ENCODE measurements at regions not wholly inside any gene's neighbourhood (a gene's known extent, or its start where the extent isn't known, plus 50 kb on each side); places are given as distances from the start of the nearest gene placed in this dataset.

GRCh38 chr1:86218859-86219258 lies 62.3 kb upstream of the COL24A1 start:
- no peak overlapping the region for H3K4me3 ChIP-seq (ENCODE audit: low read length)

GRCh38 chr1:86214605-86215004 lies 58.0 kb upstream of the COL24A1 start:
- TF ChIP-seq CTCF (IDR thresholded peaks at IDR 0.05; ENCODE audit: insufficient read depth, low read depth, low read length, missing control alignments): no peak
- H3K4me3 ChIP-seq (ENCODE audit: low read length): no peak overlapping the region
- no peak for DNase-seq (ENCODE audit: low read depth)

More at GRCh38 chr1:86218859-86219258, 62.3 kb upstream of the COL24A1 start:
- no peak for DNase-seq (ENCODE audit: low read depth)
- TF ChIP-seq CTCF (IDR thresholded peaks at IDR 0.05; ENCODE audit: insufficient read depth, low read depth, low read length, missing control alignments): no peak

- TF ChIP-seq CTCF (IDR thresholded peaks at IDR 0.05; ENCODE audit: insufficient read depth, low read depth, low read length, missing control alignments): no peak
- no peak overlapping the region for H3K4me3 ChIP-seq (ENCODE audit: low read length)
- no peak for DNase-seq (ENCODE audit: low read depth)
Observed at GRCh38 chr1:86209346-86209745, 52.8 kb upstream of the COL24A1 start.

GRCh38 chr1:86207323-86207722 lies 50.8 kb upstream of the COL24A1 start:
- no peak overlapping the region for H3K4me3 ChIP-seq (ENCODE audit: low read length)
- DNase-seq (ENCODE audit: low read depth): peak; percentile 87
- no peak for TF ChIP-seq CTCF (IDR thresholded peaks at IDR 0.05; ENCODE audit: insufficient read depth, low read depth, low read length, missing control alignments)
